Suprapubic skin (tissue), 4 donors: ENCODE measurements at regions not wholly inside any gene's neighbourhood (a gene's known extent, or its start where the extent isn't known, plus 50 kb on each side); places are given as distances from the start of the nearest gene placed in this dataset.

Experiments used
- DNase-seq, 2 donors: peaks; one replicate each; pipeline ENCODE4 v3.0.0-alpha.2; 2019; ENCODE audit warnings: low spot score in 2 of 2
- H3K27ac ChIP-seq: fragments of 200-600 bp; sonication (generic); one replicate; pipeline ENCODE4 v1.5.1; 2019
- H3K27me3 ChIP-seq: fragments of 200-600 bp; sonication (generic); one replicate; pipeline ENCODE4 v1.5.1; 2019
- H3K36me3 ChIP-seq: fragments of 200-600 bp; sonication (generic); one replicate; pipeline ENCODE4 v1.5.1; 2019
- H3K4me1 ChIP-seq: fragments of 200-600 bp; sonication (generic); one replicate; pipeline ENCODE4 v1.5.1; 2019
- H3K4me3 ChIP-seq: fragments of 200-600 bp; sonication (generic); one replicate; pipeline ENCODE4 v1.5.1; 2019; ENCODE audit warnings: mild to moderate bottlenecking
- H3K9me3 ChIP-seq: fragments of 200-600 bp; sonication (generic); one replicate; pipeline ENCODE4 v1.5.1; 2019
- CTCF ChIP-seq, 2 donors: fragments of 200-600 bp in 1 of 2; fragments of 450-650 bp in 1 of 2; sonication (generic) in 1 of 2; IDR thresholded peaks; one replicate each; pipeline ENCODE4 v1.5.1; 2016 to 2019; ENCODE audit warnings: antibody characterized with exemption in 2 of 2, mild to moderate bottlenecking in 1 of 2, moderate library complexity in 1 of 2
- EP300 ChIP-seq: sonication (generic); formaldehyde crosslinking; IDR thresholded peaks from one replicate; pipeline ENCODE4 v1.6.1; 2017; ENCODE audit warnings: antibody characterized with exemption
- POLR2A ChIP-seq, 2 donors: fragments of 450-650 bp; IDR thresholded peaks; one replicate each; pipeline ENCODE4 v1.6.1; 2017; ENCODE audit warnings: antibody characterized with exemption in 2 of 2, mild to moderate bottlenecking in 2 of 2, moderate library complexity in 2 of 2
- POLR2AphosphoS5 ChIP-seq, 3 donors: sonication (generic); formaldehyde crosslinking; IDR thresholded peaks; one replicate each; pipeline ENCODE4 v1.6.1; 2017; ENCODE audit warnings: antibody characterized with exemption in 3 of 3
- WGBS: methylation state at CpG from one replicate; pipeline ENCODE4 v1.1.5; 2018; 5-methylcytosine and 5-hydroxymethylcytosine counted together

GRCh38 chr2:236938126-236938525 is 147.6 kb upstream of the COPS8 start:
- WGBS, result 64% methylated on average over 3 of the region's 3 CpGs
- no peak for DNase-seq
- peaks cover 2% of the 10 kb centered on the region for H3K27me3 ChIP-seq
- H3K27ac ChIP-seq, result no peak overlapping the region
- no peaks in the 10 kb centered on the region for H3K36me3 ChIP-seq
- H3K9me3 ChIP-seq, result no peaks in the 10 kb centered on the region
- no peak overlapping the region for H3K4me3 ChIP-seq
- H3K4me1 ChIP-seq, result no peaks in the 10 kb centered on the region
- TF ChIP-seq CTCF (IDR thresholded peaks at IDR 0.05), result no peak
- TF ChIP-seq POLR2AphosphoS5 (IDR thresholded peaks at IDR 0.05), result no peak
- TF ChIP-seq EP300, result no peak
- no peak for TF ChIP-seq POLR2A (IDR thresholded peaks at IDR 0.05)

GRCh38 chr2:236939271-236939670 is 146.4 kb upstream of the COPS8 start:
- Histone ChIP-seq H3K27me3 (peaks cover 2% of the 10 kb centered on the region), H3K9me3 (no peaks in the 10 kb centered on the region), H3K27ac (no peak overlapping the region), H3K4me3 (no peak overlapping the region), H3K36me3 (no peaks in the 10 kb centered on the region), H3K4me1 (no peaks in the 10 kb centered on the region)
- WGBS, result 96% methylated on average over 2 of the region's 2 CpGs
- no peak for DNase-seq
- TF ChIP-seq CTCF (IDR thresholded peaks at IDR 0.05) (no peak), EP300 (no peak), POLR2A (IDR thresholded peaks at IDR 0.05) (no peak)

- Histone ChIP-seq H3K27ac (no peak overlapping the region), H3K9me3 (no peaks in the 10 kb centered on the region), H3K27me3 (peaks cover 3% of the 10 kb centered on the region), H3K4me1 (no peaks in the 10 kb centered on the region), H3K36me3 (no peaks in the 10 kb centered on the region), H3K4me3 (no peak overlapping the region)
- TF ChIP-seq CTCF (IDR thresholded peaks at IDR 0.05) (no peak), POLR2AphosphoS5 (IDR thresholded peaks at IDR 0.05) (no peak), EP300 (no peak), POLR2A (IDR thresholded peaks at IDR 0.05) (no peak)
- DNase-seq, result no peak
- WGBS, result 59% methylated on average over 10 of the region's 11 CpGs
These were observed 145.9 kb upstream of the COPS8 start for GRCh38 chr2:236939721-236940231.

- Histone ChIP-seq H3K27me3 (peaks cover 5% of the 10 kb centered on the region), H3K27ac (no peak overlapping the region), H3K4me1 (no peaks in the 10 kb centered on the region), H3K9me3 (no peaks in the 10 kb centered on the region), H3K4me3 (no peak overlapping the region), H3K36me3 (no peaks in the 10 kb centered on the region)
- DNase-seq, result no peak
- 83% methylated on average over 1 of the region's 1 CpG for WGBS
- TF ChIP-seq CTCF (IDR thresholded peaks at IDR 0.05) (no peak), POLR2A (IDR thresholded peaks at IDR 0.05) (no peak), POLR2AphosphoS5 (IDR thresholded peaks at IDR 0.05) (no peak), EP300 (no peak)
These were observed 145.2 kb upstream of the COPS8 start for GRCh38 chr2:236940497-236940896.

- Histone ChIP-seq H3K27ac (no peak overlapping the region), H3K4me1 (no peaks in the 10 kb centered on the region), H3K36me3 (no peaks in the 10 kb centered on the region), H3K9me3 (no peaks in the 10 kb centered on the region), H3K27me3 (peaks cover 5% of the 10 kb centered on the region), H3K4me3 (no peak overlapping the region)
- 82% methylated on average over 7 of the region's 7 CpGs for WGBS
- TF ChIP-seq POLR2A (IDR thresholded peaks at IDR 0.05) (no peak), POLR2AphosphoS5 (IDR thresholded peaks at IDR 0.05) (no peak), EP300 (no peak), CTCF (IDR thresholded peaks at IDR 0.05) (no peak)
- DNase-seq, result no peak
These were observed 144.7 kb upstream of the COPS8 start for GRCh38 chr2:236940916-236941520.
